Activated CD4-positive, alpha-beta T cell treated with anti-CD3 and anti-CD28 coated beads, Interleukin-2, amount 10 ng/mL, durations not matched to agents 7 days and 5 days (primary cell): ENCODE measurements at regions not wholly inside any gene's neighbourhood (a gene's known extent, or its start where the extent isn't known, plus 50 kb on each side); places are given as distances from the start of the nearest gene placed in this dataset.

Experiments
- CTCF ChIA-PET: fragments of 350-600 bp; sonication (Branson Sonifier 250); formaldehyde crosslinking; loops from one replicate; lab custom pipeline; 2021; ENCODE audit warnings: antibody characterized with exemption; lab: Charles Lee
- POLR2A ChIA-PET: fragments of 350-600 bp; sonication (Branson Sonifier 250); formaldehyde crosslinking; loops from one replicate; lab custom pipeline; 2021; ENCODE audit warnings: antibody characterized with exemption; lab: Charles Lee
- DNase-seq: peaks from one replicate; pipeline ENCODE4 v3.0.0-alpha.2; 2020
- H3K27ac Mint-ChIP-seq: one replicate; pipeline ENCODE4 v1.8.0; 2021; ENCODE audit warnings: mild to moderate bottlenecking, moderate library complexity, mixed read lengths
- H3K27me3 Mint-ChIP-seq: one replicate; pipeline ENCODE4 v1.8.0; 2021; ENCODE audit warnings: mixed read lengths
- H3K36me3 Mint-ChIP-seq: one replicate; pipeline ENCODE4 v1.8.0; 2021; ENCODE audit warnings: low read depth, mixed read lengths
- H3K4me1 Mint-ChIP-seq: one replicate; pipeline ENCODE4 v1.8.0; 2021; ENCODE audit warnings: mixed read lengths
- H3K4me3 Mint-ChIP-seq: one replicate; pipeline ENCODE4 v1.8.0; 2021; ENCODE audit warnings: mild to moderate bottlenecking, moderate library complexity, mixed read lengths
- H3K9me3 Mint-ChIP-seq: one replicate; pipeline ENCODE4 v1.8.0; 2021; ENCODE audit warnings: mixed read lengths

GRCh38 chr14:43232261-43232660 lies 1274.8 kb downstream of the FSCB start:
- Mint-ChIP-seq H3K9me3 (peaks cover 6% of the 10 kb centered on the region), H3K4me3 (no peak overlapping the region), H3K27me3 (no peaks in the 10 kb centered on the region), H3K36me3 (no peaks in the 10 kb centered on the region), H3K27ac (no peak overlapping the region), H3K4me1 (no peaks in the 10 kb centered on the region)
- DNase-seq = no peak
- ChIA-PET CTCF (no interaction called here), POLR2A (no interaction called here)

DNA sequence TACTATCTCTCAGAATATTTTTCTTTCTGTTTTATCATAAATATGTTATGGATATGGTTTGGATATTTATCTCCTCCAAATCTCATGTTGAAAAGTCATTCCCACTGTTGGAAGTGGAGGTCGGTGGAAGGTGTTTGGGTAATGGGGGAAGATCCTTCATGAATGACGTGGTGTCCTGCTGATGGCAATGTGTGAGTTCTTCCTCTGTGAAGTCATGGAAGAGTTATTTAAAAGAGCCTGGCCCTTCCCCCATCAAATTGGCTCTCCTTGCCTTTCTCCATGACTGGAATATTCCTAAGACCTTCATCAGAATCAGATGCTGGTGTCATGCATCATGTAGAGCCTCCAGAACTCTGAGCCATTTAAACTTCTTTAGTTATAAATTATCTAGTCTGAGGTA lies 1291.6 kb downstream of the FSCB start:
- Mint-ChIP-seq H3K27ac (no peak overlapping the region), H3K9me3 (peaks cover 5% of the 10 kb centered on the region), H3K27me3 (no peaks in the 10 kb centered on the region), H3K4me3 (no peak overlapping the region), H3K4me1 (no peaks in the 10 kb centered on the region), H3K36me3 (no peaks in the 10 kb centered on the region)
- DNase-seq = no peak
- CTCF ChIA-PET = no interaction called here
- POLR2A ChIA-PET = no interaction called here

DNA sequence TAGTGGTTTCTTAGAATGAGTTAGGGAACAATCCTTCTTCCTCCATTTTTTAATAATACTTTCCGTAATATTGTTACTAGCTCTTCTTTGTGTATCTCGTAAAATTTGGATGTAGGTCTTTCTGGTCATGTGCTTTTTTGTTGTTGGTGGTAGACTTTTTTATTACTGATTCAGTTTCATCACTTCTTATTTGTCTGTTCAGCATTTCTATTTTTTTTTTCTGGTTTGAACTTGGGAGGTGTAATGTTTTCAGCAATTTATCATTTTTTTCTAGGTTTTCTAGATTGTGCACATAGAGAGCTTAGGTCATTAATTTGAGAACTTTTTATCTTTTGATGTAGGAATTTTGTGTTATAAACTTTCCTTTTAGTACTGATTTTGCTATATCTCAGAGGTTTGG lies 1299.9 kb downstream of the FSCB start:
- H3K4me3 Mint-ChIP-seq = no peak overlapping the region
- no peak for DNase-seq
- ChIA-PET CTCF (no interaction called here), POLR2A (no interaction called here)
- H3K27ac Mint-ChIP-seq = no peak overlapping the region
- no peaks in the 10 kb centered on the region for H3K4me1 Mint-ChIP-seq
- H3K9me3 Mint-ChIP-seq = no peaks in the 10 kb centered on the region
- no peaks in the 10 kb centered on the region for H3K27me3 Mint-ChIP-seq
- H3K36me3 Mint-ChIP-seq = no peaks in the 10 kb centered on the region

GRCh38 chr14:43204816-43205215 lies 1302.3 kb downstream of the FSCB start:
- DNase-seq = no peak
- no peaks in the 10 kb centered on the region for H3K27me3 Mint-ChIP-seq
- H3K27ac Mint-ChIP-seq = no peak overlapping the region
- CTCF ChIA-PET = no interaction called here
- no peaks in the 10 kb centered on the region for H3K36me3 Mint-ChIP-seq
- H3K4me3 Mint-ChIP-seq = no peak overlapping the region
- H3K4me1 Mint-ChIP-seq = no peaks in the 10 kb centered on the region
- POLR2A ChIA-PET = no interaction called here
- H3K9me3 Mint-ChIP-seq = peaks cover 3% of the 10 kb centered on the region

DNA sequence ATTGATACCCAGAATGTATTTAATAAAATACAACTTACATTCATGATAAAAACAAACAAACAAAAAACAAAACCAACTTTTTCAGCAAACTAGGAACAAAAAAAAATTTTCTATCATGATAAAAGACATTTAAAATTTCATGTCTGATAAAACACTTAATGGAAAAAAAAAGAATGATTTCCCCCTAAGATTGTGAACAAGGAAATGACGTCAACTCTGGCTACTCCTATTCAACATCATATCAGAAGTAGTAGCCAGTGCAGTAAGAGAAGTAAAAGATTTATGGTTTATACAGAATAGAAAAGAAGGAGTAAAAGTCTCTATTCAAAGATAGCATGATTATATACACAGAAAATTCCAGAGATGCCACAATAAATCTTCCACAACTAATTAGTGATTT lies 1306.6 kb downstream of the FSCB start:
- H3K4me1 Mint-ChIP-seq = no peaks in the 10 kb centered on the region
- POLR2A ChIA-PET = no interaction called here
- no peaks in the 10 kb centered on the region for H3K36me3 Mint-ChIP-seq
- no peak for DNase-seq
- no peak overlapping the region for H3K27ac Mint-ChIP-seq
- CTCF ChIA-PET = no interaction called here
- H3K4me3 Mint-ChIP-seq = no peak overlapping the region
- H3K9me3 Mint-ChIP-seq = peaks cover 3% of the 10 kb centered on the region
- no peaks in the 10 kb centered on the region for H3K27me3 Mint-ChIP-seq

DNA sequence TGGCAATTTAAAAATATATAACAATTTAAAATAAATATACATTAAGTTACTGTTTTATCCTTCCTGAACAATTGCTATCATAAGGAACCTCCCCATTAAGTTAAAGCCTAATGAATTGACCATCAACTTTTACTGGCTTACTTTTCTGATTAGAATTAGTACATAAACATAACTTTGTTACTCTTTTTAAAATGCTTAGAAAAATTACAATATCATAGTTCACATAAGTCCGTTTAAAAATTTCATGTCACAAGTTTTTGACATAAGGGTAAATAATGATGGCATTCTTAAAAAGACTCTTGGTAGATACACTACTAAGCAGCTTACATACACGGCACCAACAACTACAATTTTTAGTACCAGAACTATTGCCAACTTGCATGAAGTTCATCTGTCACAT lies 1308.6 kb downstream of the FSCB start:
- Mint-ChIP-seq H3K4me1 (no peaks in the 10 kb centered on the region), H3K27ac (no peak overlapping the region), H3K36me3 (no peaks in the 10 kb centered on the region), H3K9me3 (peaks cover 3% of the 10 kb centered on the region), H3K4me3 (no peak overlapping the region), H3K27me3 (no peaks in the 10 kb centered on the region)
- ChIA-PET POLR2A (no interaction called here), CTCF (no interaction called here)
- no peak for DNase-seq

DNA sequence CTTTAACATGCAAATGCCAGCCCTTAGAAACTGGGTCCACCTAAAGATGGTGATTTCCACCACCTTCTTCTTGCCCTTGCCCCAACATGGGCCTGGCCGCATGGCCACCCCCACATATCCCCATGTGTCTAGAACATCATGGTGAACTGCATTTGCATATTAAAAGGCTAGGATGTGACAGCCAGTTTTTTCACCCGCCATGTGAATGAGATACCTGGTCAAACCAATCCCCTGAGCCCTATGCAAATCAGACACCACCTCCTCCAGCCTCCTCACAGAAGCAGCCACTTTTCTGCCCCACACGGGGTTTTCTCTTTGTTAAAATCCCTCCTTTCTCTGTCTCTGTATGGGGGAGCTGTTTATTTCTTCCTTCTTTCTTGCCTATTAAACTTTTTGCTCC lies 1322.5 kb downstream of the FSCB start:
- DNase-seq = no peak
- POLR2A ChIA-PET = no interaction called here
- Mint-ChIP-seq H3K4me3 (no peak overlapping the region), H3K9me3 (peaks cover 7% of the 10 kb centered on the region), H3K27me3 (no peaks in the 10 kb centered on the region), H3K27ac (no peak overlapping the region), H3K4me1 (no peaks in the 10 kb centered on the region), H3K36me3 (no peaks in the 10 kb centered on the region)
- CTCF ChIA-PET = no interaction called here

DNA sequence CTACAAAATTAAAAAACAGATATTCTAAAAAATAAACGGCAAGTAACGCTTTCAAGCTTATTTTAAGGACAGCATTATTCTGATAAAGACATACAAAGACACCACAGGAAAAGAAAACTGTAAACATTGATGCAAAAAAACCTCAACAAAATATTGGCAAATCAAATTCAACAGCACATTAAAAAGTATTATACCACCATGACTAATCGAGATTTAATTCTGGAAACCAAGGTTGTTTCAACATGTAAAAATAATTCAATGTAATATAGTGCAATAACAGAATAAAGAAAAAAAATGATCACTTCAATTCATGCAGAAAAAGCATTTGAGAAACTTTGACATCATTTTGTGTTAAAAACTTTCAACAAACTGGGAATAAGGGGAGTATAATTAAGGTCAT lies 1323.2 kb downstream of the FSCB start:
- POLR2A ChIA-PET = no interaction called here
- no peak overlapping the region for H3K4me3 Mint-ChIP-seq
- no peaks in the 10 kb centered on the region for H3K27me3 Mint-ChIP-seq
- peaks cover 4% of the 10 kb centered on the region for H3K9me3 Mint-ChIP-seq
- CTCF ChIA-PET = no interaction called here
- DNase-seq = no peak
- H3K36me3 Mint-ChIP-seq = no peaks in the 10 kb centered on the region
- no peak overlapping the region for H3K27ac Mint-ChIP-seq
- H3K4me1 Mint-ChIP-seq = no peaks in the 10 kb centered on the region

DNA sequence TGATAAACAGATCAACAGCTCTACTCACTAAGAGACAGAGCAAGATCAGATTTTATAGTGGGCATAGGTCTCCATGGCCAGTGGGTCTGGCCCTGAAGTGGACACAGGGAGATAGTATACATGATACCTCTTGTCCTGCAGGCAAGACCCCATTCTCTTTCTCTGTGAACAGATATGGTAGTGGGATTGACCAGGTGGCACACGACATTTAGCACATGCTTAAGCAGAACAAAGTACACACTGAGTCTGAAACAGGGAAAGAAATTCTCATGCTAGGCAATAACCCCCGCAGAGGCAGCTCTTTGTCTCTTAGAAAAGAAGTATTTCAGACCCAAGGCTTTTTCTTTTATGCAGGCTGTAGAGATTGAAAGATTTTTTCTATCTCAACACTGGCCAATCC lies 1331.2 kb downstream of the FSCB start:
- Mint-ChIP-seq H3K36me3 (no peaks in the 10 kb centered on the region), H3K27ac (no peak overlapping the region), H3K4me1 (no peaks in the 10 kb centered on the region), H3K4me3 (no peak overlapping the region), H3K9me3 (peaks cover 9% of the 10 kb centered on the region), H3K27me3 (no peaks in the 10 kb centered on the region)
- ChIA-PET CTCF (no interaction called here), POLR2A (no interaction called here)
- DNase-seq = no peak

DNA sequence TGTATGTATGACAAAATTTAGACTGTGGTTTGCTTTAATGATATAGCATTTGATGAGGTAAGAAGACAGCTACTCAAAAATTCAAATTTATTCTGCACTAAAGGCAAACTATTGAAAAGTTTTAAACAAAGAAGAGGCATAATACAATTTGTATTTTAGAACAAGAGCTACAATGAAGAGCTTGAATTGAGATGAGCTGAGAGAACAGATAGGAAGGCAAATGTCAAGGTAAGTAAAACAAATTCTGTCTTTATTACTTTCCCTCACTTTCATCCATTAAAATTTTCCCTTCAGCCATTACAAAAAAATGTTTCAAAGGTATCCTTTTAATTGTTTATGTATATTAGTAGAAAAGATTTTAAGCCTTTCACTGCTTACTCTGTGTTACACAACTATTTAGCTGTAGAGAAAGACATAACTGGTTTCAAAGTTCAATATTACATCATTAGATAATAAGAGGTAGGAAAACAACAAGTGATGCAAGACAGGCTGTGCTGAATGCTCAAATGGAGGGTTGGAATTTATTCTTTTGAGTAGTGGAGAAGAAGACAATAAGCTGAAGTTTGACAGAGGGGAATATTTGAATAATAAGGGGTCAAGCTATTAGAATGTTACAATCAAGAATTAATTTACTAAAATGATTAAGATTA lies 1334.1 kb downstream of the FSCB start:
- ChIA-PET CTCF (no interaction called here), POLR2A (no interaction called here)
- Mint-ChIP-seq H3K27me3 (no peaks in the 10 kb centered on the region), H3K27ac (no peak overlapping the region), H3K9me3 (peaks cover 9% of the 10 kb centered on the region), H3K4me3 (no peak overlapping the region), H3K4me1 (no peaks in the 10 kb centered on the region), H3K36me3 (no peaks in the 10 kb centered on the region)
- no peak for DNase-seq

DNA sequence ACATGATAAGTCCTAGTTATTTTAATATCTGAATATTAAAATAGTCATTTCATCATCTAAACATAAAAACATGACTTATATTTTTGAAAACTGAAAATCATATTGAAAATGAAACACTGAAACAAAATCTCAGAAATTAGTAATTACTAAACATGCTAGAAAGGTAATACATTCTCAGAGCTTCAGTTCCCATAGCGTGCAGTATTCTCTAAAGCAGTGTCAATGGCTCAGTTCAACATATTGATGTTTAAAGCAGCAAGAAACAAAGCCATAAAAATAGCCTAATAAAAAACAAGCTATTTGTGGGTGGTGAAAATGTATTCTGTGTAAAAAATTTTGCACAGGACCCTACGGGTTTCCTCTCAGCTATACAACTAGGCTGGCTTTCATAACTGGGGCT lies 1337.4 kb downstream of the FSCB start:
- POLR2A ChIA-PET = no interaction called here
- H3K36me3 Mint-ChIP-seq = no peaks in the 10 kb centered on the region
- CTCF ChIA-PET = no interaction called here

GRCh38 chr14:43168371-43168925 lies 1338.6 kb downstream of the FSCB start:
- DNase-seq = no peak
- Mint-ChIP-seq H3K9me3 (peaks cover 8% of the 10 kb centered on the region), H3K4me1 (no peaks in the 10 kb centered on the region), H3K36me3 (no peaks in the 10 kb centered on the region), H3K27ac (no peak overlapping the region), H3K27me3 (no peaks in the 10 kb centered on the region), H3K4me3 (no peak overlapping the region)
- POLR2A ChIA-PET = no interaction called here
- CTCF ChIA-PET = no interaction called here

More for the DNA sequence above, 1337.4 kb downstream of the FSCB start:
- no peak for DNase-seq
- Mint-ChIP-seq H3K27ac (no peak overlapping the region), H3K9me3 (peaks cover 7% of the 10 kb centered on the region), H3K27me3 (no peaks in the 10 kb centered on the region), H3K4me3 (no peak overlapping the region), H3K4me1 (no peaks in the 10 kb centered on the region)

GRCh38 chr14:43166163-43166562 lies 1340.9 kb downstream of the FSCB start:
- no peaks in the 10 kb centered on the region for H3K4me1 Mint-ChIP-seq
- no peak overlapping the region for H3K4me3 Mint-ChIP-seq
- ChIA-PET POLR2A (no interaction called here), CTCF (no interaction called here)
- no peaks in the 10 kb centered on the region for H3K27me3 Mint-ChIP-seq
- H3K9me3 Mint-ChIP-seq = peaks cover 3% of the 10 kb centered on the region
- DNase-seq = no peak
- H3K27ac Mint-ChIP-seq = no peak overlapping the region
- H3K36me3 Mint-ChIP-seq = no peaks in the 10 kb centered on the region

- POLR2A ChIA-PET = no interaction called here
- DNase-seq = no peak
- Mint-ChIP-seq H3K27ac (no peak overlapping the region), H3K36me3 (no peaks in the 10 kb centered on the region), H3K9me3 (peaks cover 3% of the 10 kb centered on the region), H3K4me3 (no peak overlapping the region), H3K27me3 (no peaks in the 10 kb centered on the region), H3K4me1 (no peaks in the 10 kb centered on the region)
- CTCF ChIA-PET = no interaction called here
These were observed 1341.4 kb downstream of the FSCB start for GRCh38 chr14:43165651-43166050.
